Renal pelvis (tissue), 1 donor: ENCODE measurements at regions not wholly inside any gene's neighbourhood (a gene's known extent, or its start where the extent isn't known, plus 50 kb on each side); places are given as distances from the start of the nearest gene placed in this dataset.
A peak's percentile ranks its signal among the peaks of the same experiment; 100 is the strongest.

Source experiments
- DNase-seq: peaks from one replicate; pipeline ENCODE4 v3.0.0-alpha.2; 2013

DNA sequence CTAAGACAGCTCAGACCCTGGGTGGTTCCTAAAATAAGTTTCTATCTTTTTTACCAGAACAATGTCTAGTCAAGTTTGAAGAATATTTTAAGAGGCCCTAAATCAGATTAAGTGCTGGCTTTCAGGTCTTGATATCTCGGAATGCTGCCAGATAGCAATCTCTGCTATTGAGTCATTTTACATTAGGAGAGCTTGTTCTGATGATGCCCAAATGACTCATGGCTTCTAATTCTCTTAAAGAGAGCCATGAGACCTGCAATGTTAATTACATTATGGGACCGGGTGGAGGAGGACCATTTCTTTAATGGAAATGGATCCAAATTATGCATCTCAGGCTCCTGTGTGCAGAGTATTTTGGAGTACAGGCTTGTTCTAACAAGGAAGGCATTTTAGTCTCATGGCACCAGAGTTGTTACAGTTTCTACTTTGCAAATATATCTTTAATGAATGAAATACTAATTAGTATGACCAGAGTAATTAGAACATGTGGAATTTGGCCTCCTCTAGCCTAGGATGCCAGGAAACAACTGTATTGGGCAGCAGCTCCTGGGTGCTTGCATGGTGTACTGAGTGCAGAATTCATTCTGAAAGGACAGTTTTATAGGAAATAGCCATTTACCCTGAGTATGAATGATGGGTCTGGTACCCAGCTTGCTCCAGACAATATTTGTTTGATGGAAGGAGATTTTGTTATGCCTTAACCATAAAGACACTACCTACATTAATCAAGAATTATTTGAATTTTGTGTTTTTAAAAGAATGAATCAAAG lies 94.0 kb upstream of the SULT1C3 start:
- DNase-seq, result no peak

DNA sequence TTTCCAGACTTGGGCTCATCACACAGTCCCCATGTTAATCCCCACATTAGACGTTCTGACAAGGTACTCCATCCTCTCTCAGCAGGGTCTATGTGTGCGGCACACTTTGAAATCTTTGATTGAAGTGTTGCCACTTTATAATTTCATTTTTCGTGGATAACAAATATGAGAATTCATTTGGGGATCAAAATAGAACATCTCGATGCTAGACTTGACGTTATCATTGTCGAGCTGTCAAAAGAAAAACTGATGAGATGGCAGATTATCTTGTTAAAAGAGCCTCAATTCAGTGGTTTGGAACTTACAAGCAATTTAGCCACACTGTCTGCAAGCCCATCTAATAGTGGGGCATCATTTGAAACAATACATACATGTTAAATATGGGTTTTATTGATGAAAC lies 91.2 kb upstream of the SULT1C3 start:
- DNase-seq, result no peak

DNA sequence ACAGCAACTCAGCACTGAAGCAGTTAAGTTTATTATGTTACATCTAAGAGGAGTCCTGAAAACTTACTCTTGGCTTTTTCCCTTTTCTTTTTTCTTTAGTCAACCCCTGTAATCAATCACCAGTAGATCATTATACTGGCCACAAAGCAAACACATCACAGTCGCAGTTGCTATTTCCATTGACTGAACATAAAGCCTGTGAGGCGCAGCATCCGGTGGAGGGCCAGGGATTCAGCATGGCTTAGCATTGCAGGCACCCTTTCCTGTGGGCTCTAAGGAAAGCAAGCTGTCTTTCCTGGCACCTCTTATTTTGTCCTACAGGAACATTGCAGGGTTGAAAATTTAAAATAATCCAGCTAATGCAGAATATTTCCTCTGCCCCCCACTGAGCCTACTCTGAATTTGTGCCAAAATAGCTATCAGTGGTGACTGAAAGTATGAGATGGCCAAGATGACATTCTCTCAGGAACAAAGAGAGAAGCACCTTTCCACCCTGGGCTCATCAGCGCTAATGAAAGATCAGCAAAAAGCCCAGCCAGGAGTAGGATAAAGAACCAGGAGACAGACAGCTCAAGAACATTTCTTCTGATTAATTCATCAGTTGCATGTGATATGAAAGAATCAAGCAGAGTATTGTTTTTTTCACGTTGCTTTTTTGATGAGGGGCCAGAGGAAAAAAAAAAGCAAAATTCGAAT lies 85.3 kb upstream of the SULT1C3 start:
- DNase-seq, result peak; percentile 20

DNA sequence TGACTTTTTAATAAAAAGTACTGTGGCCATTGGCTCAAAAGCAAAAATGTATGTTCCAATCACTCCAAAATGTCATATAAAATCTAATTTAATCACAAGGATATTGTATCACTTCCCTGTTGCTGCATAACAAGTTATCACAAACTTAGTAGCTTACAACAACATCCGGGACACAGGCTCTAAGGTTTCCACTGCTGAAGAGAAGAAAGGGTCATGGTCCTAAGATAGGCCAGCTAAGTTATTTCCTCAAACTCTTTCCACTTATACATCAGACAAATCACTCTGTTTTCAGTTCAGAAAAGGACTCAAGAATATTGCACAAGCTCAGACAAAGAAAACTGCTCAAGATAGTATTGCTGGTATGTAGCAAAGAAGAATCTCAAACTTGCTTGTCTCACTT lies 78.5 kb upstream of the SULT1C3 start:
- DNase-seq, result no peak

DNA sequence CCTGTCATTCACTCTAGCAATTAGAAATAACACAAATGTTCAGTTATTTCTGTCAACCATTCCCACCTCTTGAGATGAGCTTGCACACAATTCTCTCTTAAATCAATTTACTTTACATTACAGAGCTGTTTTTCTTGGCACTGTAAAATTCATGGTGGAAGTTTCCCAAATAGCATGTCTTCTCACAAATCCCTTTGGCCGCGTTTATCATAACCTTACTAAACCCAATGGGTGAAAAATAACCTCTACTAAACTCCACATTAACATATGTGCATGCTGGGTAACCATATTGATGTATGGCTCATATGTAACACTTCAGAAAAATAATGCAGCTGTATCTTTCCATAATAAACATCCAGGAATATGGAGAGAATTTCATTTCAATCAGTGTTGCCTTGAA lies 75.5 kb upstream of the SULT1C3 start:
- DNase-seq, result no peak

DNA sequence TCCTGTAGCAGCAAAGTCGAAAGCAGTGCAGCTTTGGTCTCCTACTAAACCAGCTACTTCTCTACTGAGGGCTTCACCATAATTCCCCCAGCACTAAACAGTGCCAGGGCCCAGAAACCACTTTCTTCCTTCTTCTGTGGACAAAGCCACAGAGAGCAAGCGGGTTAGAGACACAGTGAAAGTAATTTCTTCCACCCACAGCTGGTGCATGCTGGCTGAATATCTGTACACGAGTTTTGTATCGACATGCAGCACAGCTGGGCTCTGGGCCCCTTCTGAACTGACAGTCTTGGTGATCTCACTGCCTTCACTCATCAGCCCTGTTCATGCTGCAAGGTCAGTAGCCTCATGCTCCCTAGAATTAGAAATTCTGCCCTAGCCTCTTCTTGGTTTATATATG lies 74.0 kb upstream of the SULT1C3 start:
- no peak for DNase-seq

DNA sequence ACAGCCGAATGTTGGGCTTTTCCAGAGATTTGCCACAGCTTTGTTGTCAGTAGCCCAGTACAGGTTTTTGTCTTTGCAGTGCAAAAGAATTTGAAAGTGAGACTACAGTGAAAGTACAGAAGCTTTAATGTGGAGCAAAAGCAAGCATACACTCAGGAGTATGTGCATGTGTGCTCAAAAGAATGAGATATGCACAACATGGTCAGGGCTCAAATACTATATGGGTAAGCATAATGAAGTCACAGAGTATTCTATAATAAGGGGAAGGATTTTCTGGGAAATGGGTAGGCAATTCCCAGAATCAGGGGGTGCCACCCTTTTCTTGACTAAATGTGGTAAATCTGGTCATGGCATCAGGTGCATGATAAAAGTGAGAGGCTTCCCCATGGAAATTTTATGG lies 72.1 kb upstream of the SULT1C3 start:
- DNase-seq, result no peak

DNA sequence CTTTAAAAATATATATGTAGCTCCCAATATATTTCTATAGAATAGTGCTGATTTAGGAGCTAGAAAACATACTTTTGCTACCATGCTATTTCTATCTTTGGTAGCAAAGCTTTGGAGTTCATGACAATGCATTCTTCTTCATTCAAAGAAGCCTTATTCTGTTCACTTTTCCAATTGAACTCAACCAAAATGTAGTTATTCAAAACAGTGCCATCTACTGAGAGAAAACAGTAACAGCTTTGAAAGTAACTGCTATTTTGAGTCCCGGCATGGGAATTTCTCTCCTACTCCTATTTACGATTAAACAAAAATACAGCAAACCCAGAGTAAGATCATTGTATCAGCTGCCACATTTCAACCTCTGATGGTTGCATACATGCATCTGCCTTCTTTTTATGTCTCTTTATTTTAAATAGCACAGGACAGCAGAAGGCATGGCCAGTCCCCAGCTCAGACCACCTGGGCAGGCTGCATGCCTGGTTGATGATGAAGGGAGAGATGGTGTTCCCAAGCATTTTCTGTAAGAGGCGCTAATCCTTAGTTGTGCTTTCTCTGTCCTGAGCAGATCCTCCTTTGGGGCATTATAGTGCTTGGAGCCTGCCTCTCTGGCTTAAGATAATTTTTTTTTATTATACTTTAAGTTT lies 69.7 kb upstream of the SULT1C3 start:
- DNase-seq, result peak; percentile 29

DNA sequence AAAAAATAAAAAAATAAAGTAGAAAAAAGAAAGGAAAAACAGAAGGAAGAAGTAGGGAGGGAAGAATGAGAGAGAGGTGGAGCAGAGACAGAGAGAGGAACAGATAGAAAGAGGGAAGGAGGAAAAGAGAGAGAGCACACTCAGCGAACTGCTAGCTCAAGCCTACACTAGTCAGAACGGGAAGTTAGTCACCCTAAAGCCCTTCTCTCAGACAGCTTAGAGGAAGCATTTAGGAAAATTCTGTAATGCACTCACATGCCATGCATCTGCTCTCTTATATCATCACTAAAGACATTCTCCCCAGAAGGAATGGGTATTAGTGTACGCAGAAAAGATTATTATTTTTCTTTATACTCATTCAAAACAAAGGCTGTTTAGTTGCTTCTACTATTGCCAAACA lies 68.1 kb upstream of the SULT1C3 start:
- no peak for DNase-seq

DNA sequence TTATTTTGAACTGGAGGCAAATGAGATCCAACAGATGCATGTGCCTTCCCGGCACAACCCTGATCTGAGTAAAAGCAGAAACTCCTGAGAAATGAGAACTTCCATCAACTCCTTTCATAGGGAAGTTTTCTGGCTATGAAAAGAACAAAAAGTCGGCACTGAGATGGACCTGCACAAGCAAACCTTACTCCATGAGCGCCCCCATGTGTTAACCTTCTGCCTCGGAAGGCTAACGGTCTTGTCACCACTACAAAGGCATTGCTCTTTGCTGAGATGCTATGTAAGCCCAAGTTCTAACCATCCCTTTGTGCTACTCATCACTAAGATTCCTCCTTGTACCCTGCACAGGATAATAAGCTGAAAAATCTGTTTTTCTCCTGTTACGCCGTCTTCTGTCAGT lies 57.3 kb upstream of the SULT1C3 start:
- DNase-seq, result no peak

DNA sequence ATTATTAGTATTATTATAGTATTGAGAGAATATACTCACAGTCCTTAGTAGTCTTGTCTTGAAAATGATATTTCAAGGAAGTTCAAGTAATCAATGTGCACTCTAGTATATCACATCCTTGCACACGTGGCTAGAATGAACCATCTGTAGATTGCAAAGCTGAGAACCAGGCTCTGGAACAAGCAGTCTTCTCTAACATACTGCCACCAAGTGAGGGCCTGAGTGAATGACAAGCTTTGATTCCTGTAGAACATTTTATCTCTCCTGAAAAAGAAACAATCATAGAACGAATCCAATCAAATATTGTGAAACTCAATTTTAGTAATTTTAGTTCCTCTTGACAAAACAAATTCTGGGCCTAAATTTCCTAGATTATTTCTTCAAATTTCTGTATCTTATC lies 55.3 kb upstream of the SULT1C3 start:
- DNase-seq, result no peak

DNA sequence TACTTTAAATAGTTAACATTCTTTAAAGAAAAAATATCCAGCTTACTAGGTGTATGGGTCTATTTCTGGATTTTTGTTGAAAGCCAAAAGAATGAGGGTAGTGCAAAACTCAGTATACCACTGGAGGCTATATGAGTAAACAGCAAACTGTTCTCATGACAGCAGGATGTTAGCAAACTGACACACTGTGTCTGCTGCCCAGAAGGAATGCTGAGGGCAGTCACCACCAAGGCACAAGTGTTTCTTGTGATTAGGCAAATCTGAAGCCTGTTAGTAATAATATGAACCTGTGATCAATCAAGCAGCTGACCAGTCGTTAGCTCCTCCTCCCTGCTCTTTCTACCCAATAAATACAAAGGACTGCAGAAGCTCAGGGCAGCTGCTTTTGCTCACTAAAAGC lies 50.5 kb upstream of the SULT1C3 start:
- DNase-seq, result peak; percentile 5
